GM19468 (cell line): ENCODE measurements at regions not wholly inside any gene's neighbourhood (a gene's known extent, or its start where the extent isn't known, plus 50 kb on each side); places are given as distances from the start of the nearest gene placed in this dataset.
A peak's percentile ranks its signal among the peaks of the same experiment; 100 is the strongest.

Source experiments
- ATAC-seq: cut with Tn5 transposase; IDR thresholded peaks from one replicate; pipeline ENCODE4 v1.9.1; 2021; ENCODE audit warnings: mild to moderate bottlenecking, moderate library complexity, moderate number of reproducible peaks; ENCODE audit not compliant: unreplicated experiment; ENCODE audit errors: extremely low read depth

DNA sequence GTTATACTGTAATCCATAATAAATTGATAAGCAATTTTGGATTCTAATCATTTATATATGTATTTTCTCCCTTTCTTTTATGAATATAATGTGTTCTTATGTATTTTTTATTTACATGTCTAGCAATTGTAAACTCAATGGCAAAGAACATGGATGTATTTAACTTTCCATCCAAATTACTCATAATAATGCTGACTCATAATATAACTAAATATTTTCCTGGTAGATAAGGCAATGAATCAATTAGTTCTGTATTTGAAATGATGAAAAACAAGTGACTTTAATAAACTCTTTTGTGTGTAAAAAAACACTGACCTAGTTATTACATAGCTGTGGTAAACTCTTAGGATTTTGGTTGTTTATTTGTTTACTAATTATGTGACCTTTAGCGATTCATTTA is 211.2 kb downstream of the DTHD1 start:
- no peak for ATAC-seq

DNA sequence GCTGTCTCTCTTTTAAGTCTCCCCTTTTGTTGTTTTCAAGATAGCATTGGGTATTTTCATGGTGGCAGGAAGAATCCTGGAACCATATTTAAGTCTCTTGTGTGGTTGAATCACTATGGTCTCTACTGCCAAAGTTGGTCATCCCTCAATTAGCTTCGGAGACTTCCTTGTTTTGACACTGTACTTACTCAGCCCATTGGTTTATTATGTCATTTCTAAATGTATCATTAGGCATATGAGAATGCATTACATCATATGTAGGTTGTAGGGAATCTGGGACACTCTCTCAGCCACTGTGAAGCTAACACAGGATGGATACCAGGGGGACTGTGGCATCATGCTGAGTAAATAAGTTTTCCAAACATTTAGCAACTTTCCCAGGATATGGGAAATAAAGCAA is 211.8 kb downstream of the DTHD1 start:
- no peak for ATAC-seq

DNA sequence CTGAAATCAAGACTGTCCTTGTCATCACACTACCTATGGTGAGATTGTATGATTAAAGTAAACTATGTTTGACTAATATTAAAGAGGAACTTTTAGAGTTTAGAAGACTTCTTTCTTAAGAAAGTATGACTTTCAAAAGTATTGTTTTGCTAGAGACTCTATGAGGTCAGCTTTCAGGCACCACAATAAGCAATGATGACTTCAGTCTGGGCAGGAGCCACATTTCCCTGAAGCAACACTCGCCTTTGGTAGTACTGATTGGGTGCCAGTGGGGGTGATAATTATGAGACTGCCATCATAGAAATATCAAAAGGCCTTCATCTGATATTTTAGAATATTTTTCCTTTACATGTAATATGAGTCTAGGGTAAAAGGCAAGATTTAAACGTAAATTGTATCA is 212.6 kb downstream of the DTHD1 start:
- no peak for ATAC-seq

DNA sequence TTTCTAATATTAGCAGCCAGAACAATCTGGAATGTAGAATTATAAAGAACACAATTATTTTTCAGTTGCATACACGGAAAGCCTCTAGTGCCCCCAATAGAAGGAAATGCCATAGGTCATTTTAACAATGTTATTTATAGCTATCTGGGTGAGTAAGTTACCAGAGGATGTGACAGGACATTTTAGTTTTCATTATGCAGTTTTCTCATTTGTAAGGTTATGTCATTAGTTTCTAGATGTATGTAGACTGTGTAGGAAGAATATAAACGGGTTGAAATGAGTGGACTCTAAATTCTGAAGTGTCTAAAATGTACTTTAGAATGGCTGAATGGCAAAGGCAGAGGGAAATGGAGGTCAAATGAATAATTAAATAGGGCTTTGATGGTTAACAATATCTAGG is 213.3 kb downstream of the DTHD1 start:
- ATAC-seq, result no peak

DNA sequence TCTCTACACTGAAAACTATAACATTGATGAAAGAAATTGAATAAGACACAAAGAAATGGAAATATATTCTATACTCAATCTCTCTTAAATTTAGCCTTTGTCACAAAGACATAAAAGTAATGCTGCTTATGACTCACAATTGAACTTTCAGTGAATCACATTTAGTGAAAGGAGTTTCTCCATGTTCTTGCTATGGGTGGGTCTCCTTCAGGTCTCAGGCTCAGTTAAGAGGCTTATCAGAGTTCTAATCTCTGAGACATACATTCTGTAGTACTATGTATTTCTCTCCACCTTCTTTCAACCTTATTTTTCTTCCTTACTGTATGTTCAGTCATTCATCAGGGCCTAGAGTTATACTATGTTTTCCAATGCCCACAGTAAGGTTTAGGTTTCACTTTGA is 220.9 kb downstream of the DTHD1 start:
- no peak for ATAC-seq

DNA sequence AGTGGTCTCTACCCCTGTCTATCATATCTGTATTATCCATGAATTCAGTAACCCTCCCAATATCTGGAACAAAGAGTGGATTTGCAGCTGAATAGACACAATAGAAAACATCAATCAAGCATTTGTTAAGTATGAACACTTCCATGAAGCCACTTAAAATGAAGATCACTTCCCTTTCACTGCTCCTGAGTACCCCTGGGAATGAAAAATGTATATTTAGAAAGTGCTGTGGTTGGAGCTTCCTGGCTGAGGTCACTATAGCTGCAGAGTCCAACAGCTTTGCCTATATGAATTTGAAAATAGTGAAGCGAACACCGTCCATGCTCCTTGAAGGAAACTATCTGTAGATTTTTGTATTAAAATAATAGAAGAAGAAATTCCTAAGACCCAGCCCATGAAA is 227.0 kb downstream of the DTHD1 start:
- no peak for ATAC-seq

DNA sequence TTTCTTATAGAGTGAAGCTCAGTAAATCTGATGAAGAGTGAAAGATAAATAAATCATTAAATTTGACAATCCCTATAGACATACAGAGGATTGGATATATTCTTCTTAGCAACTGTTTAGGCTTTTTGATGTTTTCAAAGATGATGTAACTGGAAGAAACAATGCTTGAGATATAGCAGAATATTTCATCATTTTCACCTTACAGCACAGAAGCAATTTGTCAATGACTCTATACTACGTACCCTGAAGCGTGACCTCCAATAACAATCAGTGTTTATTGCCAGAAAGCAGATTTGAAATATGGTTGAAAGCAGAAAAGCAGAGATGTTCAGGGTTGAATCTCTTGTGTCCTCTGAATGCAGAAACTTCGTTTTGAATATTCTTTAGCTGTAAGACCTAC is 228.4 kb downstream of the DTHD1 start:
- ATAC-seq, result no peak

DNA sequence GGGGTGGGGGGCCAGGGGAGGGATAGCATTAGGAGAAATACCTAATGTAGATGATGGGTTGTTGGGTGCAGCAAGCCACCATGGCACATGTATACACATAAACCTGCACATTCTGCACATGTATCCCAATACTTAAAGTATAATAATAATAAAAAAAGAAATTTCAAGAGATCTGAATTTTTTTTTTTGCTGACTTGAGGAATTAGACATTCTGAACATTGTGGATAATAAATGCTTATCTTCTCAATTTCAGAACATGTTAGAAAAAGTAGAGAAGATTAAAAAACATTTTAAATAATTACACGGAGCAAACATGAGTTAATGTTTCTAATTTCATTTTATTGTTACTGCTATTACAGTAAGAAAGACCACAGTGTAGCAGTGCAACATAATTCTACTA is 230.4 kb downstream of the DTHD1 start:
- no peak for ATAC-seq

DNA sequence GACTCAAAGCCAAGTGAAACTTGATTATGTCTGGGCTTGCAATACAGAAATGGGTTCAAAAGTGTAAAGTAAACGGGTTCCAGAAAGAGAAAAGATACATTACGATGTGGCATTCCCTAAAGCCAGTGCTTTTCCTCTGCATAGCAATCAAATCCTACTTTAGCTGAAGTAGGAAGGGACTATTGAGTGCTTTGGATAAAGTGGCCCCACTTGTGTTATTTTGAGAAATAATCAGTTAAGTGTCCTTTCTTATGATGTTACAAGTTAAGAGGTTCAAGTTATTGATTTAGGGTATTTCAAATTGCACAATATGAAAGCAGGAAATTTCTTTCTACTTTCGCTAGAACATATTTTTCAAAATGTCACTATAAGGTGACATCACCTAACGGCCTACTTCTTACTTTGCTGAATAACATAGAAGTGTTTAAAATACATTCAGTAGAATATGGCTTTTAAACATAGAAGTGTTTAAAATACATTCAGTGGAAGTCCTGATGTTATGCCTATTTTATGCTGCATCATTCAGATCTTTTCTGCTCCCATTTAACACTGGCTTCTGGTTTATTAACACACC is 235.2 kb downstream of the DTHD1 start:
- no peak for ATAC-seq

DNA sequence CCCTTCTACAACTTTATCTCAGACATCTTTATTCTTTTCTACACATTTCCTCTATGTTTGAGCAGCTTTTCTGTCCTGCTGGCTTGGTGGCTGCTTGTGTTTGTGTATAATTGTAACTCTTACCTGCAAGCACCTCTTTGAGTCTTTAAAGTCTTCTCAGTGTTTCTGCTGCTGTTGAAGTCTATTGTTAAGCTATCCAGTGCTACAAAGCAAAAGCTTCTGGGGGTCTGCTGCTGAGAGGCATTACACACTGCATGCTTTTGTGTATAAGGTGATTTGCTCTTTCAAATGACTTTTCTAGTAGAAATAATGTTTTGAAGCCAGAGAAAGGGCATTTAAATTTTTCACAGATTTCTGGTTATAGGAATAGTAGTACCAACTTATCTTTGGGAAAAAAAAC is 241.8 kb downstream of the DTHD1 start:
- no peak for ATAC-seq

DNA sequence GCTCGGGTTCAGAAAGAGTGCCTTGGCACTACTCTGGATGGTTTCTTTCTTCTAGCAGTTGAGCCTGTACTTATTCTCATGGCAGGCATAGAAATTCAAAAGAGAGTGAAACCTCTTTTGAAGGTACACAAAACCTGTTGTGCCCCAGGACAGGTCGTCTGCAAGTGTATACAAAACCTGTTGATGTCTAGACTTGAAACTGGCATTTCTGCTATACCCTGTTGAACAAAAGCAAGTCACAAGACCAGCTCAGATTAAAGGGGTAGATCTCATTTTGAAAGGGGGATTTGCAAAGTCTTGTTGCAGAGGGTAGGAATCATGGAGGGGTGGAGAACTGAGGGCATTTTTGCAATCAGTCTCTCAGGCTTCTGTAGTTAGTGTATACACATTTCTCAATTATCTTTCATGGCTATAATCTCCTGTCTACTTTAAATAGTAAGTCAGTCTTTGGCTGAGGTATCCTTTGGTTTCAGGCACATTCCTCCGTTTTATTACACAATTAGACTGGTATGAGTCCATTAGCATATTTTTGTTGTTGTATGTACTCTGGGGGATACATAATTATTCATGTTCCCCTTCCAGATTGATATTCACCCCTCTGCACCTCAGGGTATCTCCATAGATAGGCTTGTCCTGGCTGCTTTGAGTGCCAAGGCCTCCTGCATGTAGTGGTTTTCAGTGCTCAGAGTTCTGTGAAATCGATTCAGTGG is 251.4 kb downstream of the DTHD1 start:
- ATAC-seq, result no peak

DNA sequence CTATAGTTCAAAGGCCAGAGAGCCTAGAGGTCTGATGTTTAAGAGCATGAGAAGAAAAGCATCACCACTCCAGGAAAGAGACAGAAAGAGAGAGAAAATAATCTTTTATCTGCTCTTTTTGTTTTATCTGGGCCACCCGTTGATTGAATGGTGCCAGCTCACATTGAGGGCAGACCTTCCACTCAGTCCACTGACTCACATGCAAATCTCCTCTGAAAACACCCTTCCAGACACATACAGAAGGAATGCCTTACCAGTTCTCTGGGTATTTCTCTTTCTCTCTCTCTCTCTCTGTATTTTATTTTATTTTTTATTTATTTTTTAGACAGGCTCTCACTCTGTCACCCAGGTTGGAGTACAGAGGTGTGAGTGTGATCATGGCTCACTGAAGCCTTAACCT is 252.5 kb downstream of the DTHD1 start:
- ATAC-seq, result no peak

DNA sequence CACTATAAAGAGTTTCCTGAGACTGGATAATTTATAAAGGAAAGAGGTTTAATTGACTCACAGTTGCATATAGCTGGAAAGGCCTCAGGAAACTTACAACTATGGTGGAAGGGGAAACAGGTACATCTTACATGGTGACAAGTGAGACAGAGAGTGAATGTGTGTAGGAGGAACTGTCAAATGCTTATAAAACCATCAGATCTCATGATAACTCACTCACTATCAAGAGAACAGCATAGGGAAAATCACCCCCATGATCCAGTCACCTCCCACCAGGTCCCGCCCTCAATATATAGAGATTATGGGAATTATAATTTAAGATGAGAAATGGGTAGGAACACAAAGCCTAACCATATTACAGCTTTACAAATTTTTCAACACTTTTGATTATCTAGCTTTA is 266.0 kb downstream of the DTHD1 start:
- ATAC-seq, result no peak

DNA sequence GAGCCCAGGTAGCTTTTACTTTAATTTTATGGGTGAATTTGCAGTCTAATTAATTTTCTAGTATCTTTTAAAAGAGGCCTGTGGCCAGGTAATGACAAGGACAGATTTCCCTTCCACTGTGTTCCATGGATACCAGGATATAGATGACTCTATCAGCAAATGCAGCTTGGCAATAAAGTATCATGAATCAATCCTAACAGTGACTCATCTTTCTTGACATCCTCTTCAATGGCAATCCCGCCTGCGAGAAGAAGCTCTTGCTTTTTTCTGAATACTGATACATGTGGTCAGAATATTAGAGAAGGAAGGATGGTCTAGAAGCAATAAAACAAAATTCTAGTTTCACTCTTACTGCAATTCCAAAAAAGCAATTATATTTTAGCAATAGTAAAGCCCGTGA is 267.8 kb downstream of the DTHD1 start:
- no peak for ATAC-seq

DNA sequence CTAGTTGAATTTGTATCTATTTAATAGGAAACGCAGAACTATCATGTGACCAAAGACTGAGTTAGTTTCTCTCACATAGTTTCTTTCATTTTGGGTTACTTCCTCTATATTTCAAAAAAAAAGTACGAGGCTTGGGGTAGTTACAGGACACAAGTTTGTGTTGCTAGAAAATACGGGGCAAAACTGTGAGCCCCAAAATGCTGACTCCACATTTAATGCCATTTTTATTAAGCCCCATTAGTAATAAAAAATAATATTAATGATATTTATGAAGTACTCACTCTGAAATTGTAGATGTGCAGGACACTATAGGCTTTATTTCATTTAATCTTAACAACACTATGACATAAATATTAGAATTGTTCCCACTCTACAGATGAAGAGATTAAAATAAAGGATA is 268.6 kb downstream of the DTHD1 start:
- no peak for ATAC-seq

DNA sequence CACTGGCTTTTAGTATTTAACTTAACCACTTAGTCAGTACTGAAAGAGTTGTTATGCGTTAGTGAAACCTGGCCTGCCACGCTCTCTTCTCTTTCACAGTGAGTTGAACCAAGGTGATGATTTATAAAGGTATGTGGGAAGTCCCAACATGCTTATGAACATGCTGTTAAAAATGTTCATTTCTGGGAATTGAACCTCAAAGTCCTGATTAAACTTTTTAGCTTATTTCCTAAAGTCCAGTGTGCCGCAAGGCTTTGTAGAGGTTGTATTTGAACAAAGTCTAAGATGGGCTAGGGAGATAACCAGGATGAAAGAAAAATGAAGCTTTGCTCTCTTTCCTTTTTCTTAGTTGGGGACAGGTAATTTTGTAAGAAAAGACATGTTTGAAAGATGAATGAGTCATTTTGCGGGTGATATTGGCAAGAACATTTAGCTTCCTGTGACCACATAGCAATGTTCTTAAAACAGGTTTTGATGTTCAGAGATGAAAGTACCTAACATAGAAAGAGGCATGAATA is 270.3 kb downstream of the DTHD1 start:
- ATAC-seq, result peak; percentile 88

DNA sequence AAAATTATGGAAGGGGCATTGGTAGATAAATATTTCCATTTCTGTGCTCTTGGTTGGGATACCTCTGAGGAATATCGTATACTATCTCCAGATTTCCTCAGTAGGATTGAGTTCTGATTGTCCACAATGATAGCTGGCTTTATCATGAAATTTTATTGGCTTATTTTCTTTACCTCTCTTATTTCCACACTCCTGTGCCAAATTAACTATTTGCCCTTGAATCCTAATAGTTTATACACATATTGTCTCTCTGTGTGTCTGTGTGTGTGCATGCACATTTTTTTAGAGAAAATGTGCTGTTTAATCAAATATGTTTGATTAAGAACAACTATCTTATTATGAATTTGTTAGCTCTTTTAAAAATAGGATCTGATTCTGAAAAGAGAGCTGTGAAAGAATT is 271.6 kb downstream of the DTHD1 start:
- ATAC-seq, result no peak

DNA sequence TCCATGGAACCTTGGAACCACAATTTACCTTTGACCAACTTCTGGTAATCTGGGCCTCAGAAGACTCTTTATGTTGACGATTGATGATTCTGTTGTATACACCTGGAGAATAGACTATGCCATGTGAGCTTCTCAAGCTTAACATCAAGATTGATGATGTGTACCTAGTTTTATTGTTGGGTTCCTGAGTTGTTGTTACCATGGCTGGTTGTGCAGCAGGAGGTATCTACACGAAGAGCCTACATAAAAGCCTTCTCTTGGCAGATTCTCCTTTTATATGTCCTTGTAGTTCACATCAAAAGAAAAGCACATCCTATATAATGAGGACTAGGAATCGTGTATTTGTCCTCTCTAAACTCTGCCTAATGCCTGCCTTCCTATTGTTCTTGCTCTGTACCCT is 272.0 kb downstream of the DTHD1 start:
- no peak for ATAC-seq

DNA sequence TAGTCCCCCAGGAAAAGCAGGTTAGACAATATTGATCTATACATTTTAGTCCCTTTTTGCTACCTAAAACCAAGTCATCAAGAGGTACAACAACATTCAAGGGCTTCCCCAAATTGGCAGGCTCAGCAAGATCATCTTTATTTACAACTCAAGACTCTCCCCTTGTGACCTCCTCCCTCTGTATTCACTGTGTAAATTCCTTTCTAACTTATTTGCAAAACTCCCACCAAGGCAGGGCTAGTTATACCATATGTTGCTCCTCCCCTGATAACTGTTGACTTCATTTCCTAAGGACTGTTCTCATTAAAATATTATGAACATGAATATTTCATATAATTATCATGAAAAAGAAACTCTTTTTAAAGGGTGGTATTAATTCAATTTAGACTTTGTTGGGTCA is 275.6 kb downstream of the DTHD1 start:
- no peak for ATAC-seq

DNA sequence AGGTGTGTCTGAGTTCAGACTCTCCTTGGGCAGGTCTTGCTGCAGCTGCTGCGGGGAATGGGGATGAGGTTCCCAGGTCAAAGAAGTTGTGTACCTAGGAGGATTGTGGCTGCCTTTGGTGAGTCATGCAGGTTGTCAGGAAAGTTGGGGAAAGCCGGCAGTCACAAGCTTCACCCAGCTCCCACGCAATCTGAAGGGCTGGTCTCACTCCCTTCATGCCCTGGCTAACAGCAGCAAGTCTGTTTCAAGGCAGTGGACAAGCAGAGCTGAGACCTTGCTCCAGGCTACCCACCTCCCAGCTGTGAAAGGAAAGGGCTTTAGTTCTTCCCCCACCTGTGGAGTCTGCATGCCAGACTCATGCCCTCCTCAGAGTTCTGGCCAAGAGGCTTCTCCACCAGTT is 287.2 kb downstream of the DTHD1 start:
- ATAC-seq, result no peak

DNA sequence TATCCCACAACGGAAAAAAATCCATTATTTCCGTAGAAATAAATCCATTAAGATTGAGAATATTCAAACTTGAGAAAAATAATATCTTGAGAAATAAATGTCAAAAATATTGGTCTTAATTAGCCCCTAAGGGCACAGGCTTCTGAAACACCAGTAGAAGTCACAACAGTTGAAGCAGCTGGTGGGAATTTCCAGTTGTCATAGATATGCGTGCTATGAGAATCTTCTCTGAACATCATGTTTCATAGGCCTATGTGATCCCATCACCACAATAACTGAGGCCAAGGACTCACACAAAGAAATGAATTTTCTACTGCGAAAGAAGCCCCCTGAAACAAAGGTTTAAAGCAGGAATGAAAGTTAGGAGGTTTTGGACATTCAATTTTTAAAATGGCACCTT is 292.0 kb downstream of the DTHD1 start:
- no peak for ATAC-seq

DNA sequence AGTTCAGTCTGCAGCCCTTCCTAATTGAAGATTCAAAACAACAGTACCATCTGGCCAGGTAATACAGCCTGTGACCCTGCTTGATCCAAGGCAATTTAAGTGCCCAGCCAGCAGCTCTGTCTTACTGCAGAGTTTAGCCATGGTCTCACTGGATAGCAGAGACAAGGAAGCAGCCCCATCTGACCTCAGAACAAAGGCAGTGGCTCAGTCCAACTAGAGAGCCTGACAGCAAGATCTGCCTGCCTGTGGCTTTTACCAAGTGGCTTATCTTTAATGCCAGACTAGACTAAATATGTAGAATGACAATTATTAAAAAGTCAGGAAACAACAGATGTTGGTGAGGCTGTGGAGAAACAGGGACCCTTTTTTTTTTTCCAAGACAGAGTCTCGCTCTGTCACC is 293.4 kb downstream of the DTHD1 start:
- ATAC-seq, result no peak
